HG02759 (cell line): ENCODE measurements at regions not wholly inside any gene's neighbourhood (a gene's known extent, or its start where the extent isn't known, plus 50 kb on each side); places are given as distances from the start of the nearest gene placed in this dataset.

Experiments
- ATAC-seq: cut with Tn5 transposase; IDR thresholded peaks from one replicate; pipeline ENCODE4 v1.9.1; 2021; ENCODE audit warnings: mild to moderate bottlenecking, moderate library complexity; ENCODE audit not compliant: unreplicated experiment

DNA sequence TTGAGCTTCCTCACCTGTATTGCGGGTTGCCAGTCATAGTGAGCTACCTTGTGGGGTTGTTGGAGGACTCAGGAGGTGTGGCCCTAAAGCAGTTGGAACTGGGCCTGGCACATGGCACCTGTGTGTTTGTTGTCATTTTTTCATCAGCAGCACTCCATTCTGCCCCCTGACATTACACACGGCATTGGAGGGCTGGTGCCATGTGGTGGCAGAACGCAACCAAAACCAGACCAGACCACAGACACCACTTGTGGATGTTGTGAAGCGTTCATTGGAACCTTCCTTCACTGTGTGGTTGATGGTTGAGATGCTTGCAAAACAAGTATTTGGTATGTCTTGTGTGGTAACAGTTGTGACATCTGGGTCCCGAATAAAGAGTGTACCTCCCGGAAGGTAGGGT, 113.2 kb upstream of the ERCC6L2 start:
- ATAC-seq: no peak

DNA sequence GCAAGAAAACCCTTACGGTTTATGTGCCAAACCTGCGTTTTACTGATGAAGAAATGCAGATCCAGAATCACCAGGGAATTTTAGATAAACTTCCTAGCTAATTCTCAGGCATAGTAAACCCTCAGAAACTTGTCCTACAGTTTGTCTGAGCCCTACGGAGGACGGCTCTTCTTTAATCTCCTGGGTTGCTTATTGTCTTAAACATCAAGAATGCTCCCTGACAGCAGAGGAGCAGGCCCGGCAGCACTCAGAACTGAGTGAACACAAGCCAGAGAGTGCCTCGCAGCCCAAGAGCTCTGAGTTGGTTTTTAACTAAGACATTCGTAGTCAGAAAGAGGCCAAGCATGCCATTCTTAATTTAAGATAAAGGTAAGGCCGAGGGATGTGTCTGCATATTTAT, 114.7 kb upstream of the ERCC6L2 start:
- no peak for ATAC-seq

DNA sequence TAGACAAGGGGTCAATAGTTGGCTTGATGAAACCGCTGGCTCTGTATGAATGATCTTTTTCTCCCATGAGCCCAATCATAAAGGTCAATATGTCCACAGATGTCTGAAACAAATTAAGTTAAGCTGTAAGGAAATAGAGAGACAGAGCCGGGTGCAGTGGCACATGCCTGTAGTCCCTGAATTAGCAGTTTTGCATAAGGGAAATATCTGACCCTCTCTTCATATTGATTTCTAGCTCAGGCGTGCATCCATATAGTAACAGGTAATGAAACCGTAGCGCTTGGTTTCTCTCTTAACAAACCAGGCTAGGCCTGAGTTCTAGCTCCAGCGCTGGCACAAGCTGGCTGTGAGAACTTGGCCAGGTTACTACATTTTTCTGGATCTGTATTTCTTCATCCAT, 118.1 kb upstream of the ERCC6L2 start:
- no peak for ATAC-seq

DNA sequence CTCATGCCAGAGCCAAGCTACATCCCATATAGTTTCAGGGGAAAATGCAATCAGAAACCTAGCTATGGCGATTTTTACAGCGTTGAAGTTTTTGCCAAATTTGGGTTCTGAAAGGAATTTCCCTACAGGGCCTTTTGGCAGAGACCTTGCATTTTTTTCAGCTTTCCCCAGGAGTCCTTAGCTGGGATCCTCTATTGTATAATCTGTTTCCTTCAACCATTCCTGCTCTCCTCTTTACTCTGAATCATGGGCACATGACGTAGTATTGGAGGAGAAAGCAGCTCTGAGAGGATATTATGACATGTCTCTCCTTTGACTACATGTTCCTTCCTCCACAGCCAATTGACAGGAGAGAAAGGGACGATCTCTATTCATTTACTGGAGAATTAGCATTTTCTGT, 118.5 kb upstream of the ERCC6L2 start:
- no peak for ATAC-seq

DNA sequence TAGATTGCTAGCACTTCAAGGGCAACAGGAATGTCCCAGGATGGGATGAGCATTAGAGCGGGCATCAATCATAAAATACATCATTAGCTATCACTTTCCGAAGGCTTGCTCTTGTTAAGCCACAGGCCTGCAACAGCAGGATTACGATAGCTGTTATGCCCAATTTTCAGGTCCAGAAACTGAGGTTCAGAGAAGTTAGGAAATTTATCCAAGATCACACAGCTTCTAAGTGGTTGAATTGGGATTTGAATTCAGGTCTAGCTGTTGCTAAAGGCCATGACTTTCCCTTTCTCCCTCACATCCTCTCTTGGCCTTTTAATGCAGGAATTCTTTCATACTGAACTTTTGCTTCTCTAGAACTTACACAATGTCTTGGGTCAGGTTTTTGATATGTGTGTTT, 119.4 kb upstream of the ERCC6L2 start:
- ATAC-seq: no peak

DNA sequence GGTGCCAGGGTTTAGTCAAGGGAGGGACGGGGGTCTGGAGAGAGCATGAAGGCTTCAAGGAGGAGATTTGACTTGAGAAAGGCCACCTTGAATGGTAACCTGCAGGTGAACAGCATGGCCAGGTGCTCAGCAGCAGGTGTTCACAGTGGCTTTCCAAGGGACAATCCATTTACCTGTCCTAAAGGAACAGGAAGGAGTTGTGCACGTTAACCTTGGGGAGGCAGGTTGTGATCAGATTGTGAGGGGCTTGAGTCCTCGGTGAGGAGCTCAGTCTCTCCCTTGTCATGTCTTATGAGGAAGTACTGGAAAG, 120.1 kb upstream of the ERCC6L2 start:
- no peak for ATAC-seq

DNA sequence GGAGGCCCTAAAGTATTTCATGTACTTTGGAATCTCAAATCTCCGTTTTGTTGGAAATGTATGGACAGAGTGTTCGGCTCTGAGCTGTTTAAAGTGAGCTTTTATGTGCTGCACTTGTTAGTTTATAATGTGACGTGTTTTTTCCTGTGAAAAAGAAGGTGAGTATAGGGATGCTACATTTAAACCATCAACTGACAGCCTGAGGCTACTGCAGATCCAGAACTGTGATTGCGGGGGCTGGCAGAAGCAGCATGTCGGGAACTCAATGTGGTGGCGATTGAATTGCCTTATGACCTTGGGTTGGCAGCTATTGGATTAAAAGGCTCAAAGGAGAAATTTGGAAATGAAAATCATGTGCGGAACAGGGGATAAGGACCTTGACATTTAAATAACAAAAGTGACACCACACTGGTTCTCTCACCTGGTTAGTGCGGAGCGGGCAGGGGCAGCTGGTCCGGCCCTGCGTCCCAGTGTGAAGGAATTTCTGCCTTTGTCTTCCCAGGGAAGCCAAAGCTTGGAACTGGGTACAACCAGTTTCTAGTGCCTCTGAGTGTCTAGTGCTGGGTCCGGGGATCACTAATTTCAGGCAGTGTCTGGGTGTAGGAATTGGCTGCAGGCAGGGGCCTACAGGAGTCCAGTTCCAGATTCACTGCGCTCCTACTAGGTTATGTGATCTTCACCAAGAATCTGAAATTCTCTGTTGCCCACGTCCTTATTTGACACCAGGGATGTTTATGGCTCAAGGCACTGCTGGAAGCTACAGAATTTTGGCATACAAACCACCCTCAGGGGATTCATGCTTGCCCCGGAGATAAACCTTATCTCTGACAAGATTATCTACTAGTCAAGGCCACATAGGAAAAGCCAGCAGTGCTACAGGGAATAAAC, 120.7 kb upstream of the ERCC6L2 start:
- no peak for ATAC-seq

DNA sequence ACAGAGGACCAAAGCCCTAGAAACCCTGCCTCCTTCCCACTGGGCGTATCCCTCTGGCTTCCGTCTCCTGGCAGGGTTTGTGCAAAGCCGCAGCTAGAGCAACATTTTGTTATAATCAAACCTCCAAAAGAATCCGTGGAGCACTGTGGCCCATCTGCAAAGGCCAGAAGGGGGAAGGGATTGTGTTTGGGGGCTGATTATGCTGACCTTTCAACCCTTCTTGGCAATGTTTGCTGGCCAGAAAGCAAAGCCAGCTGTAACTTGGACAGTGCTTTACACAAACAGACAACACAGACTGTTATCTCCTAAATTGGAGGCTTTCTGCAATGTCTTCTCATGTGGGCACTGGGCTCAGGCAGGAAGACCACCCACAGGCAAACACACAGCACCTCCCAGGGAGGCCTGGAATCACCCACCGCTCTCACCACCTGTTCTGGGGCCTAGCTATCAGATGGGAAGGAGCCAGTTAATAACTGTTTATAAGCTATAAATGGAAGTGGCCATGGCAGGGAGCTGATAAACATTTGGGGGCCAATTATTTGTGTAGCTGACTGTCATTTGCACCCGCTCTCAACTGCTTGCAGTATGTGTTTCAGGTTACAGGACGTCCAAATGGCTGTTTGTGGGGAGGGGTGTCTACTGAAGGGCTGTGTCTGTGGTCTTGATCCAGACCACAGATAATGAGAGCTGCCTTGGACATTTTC, 121.6 kb upstream of the ERCC6L2 start:
- ATAC-seq: no peak

DNA sequence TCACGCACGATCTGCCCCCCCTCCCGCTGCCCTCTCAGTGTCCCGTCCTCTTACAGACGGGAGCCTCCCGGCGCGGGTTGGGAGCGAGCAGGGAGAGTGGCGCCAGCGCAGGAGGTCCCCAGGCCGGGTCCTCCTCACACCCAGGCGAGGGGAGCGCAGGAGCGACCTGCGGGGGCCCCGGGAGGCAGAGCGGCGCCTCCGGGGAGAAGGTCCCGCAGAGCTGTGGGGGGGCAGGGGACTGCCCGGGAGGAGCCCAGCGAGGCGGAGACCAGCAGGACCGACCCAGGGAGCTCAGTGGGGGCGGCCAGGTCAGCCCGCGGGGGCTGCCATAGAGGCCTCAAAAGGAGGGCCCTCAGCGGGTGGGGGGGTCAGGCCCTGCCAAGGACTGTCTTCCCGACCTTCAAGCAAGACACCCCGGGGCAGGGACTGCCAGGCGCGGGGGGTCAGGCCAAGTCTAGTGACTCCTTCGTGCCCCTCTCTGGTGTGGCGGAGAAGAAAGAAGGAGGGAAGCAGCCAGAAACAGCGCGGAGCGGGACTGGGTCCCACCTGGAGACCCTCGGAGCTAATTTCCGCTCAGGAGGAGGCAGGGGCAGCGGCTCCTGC, 123.3 kb upstream of the ERCC6L2 start:
- ATAC-seq: no peak

DNA sequence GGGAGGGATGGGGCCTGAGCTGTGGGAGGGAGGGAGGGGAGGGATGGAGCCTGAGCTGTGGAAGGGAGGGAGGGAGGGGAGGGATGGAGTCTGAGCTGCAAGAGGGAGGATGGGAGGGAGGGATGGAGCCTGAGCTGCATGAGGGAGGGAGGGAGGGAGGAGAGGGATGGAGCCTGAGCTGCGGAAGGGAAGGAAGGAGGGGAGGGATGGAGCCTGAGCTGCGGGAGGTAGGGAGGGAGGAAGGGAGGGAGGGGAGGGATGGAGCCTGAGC, 124.0 kb upstream of the ERCC6L2 start:
- ATAC-seq: no peak

DNA sequence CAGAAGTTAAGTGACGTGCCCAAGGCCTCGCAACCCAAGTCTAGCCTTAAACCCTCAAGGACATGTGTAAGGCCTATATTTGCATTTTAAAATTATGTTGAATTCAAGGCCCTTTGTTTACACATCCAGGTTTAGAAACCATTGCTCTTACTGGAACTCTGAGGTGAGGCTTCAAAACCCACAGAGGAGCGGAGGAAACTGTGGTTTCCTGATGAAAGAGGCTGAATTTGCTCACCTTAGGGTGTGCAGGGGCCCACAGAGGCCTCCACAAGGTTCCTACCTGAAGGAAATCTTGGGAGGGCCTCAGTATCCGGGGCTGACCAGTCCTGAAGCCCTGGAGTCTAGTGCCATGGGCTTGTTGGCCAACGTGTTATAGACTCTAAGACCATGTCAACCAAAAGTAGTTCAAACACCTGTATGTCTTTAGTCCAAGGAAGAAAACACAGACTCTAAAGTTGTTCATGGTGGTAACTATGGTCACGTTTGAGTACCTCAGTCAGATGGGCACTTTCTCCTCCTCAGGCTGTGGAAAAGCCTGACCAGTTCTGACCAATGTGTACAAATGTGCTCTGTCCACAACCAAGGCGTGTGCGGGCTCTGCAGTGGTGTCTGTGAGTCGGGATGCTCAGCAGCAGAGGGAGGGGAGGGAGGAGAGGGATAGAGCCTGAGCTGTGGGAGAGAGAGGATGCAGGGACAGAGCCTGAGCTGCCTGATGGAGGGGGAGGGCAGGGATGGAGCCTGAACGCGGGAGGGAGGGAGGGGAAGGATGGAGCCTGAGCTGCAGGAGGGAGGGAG, 124.6 kb upstream of the ERCC6L2 start:
- no peak for ATAC-seq

DNA sequence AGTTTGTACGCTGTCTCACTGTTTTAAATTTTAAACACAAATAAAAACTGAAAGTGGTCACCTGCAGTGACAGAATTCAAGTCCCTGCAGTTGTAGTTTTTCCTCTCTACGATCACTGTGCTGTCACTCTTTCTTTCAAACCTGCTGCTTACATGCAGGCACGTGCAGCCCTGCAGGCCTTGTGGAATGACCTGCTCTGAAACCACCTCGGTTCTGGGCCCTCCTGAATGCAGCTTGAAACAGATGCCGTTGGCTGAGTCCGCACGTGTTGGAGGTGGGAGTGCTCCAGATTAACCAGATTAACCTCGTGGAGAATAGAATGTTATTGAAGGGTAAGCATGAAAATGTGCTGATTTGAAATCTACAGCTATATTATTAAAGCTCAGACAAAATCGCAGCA, 126.0 kb upstream of the ERCC6L2 start:
- no peak for ATAC-seq

DNA sequence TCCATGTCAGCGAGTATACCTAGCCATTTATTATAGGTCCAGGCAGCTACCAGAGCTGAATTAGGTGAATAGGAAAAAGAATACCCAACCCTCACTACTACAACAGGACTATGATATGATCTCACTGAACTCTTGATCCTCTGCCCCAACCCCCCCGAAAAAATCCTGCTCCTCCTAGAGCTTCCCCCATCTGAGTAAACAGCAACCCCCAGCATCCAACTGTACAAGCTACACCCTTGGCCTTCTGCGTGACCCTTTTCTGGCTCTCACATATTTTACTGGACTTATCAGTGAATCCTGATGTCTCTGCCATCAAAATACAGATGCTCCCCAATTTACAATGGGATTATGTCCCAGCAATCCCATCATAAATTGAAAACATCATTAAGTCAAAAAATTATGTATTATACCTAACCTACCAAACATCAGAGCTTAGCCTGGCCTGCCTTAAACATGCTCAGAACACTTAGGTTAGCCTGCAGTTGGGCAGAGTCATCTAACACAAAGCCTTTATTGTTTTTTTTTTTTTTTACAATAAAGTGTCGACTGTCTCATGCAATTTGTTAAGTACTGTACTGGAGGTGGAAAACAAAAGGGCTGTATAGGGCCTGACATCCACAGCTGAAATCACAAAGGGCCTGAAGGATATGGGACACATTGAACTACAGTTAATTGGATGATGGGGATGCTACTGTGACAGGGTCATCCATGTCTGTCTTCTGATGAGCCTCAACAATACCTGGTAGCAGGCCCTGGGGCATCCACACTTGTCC, 128.9 kb upstream of the ERCC6L2 start:
- ATAC-seq: no peak

DNA sequence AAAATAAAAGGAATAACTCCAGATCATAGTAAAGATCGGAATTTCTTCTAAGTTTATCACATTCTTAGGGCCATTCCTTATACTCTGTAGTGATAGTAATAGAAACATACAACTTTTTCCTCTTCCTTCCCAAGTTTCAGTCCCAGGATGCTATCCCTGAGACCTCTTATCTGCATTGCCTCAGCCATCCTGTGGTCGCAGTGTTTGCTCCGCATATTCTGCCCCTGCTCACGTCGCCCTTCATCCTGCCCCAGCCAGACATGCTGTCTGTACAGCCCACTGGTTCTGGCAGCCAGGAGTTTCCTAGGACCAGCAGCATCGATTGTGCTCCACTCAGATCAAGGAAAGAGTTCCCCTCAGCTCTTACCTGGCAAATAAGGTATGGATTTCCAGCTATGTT, 132.7 kb upstream of the ERCC6L2 start:
- ATAC-seq: no peak

DNA sequence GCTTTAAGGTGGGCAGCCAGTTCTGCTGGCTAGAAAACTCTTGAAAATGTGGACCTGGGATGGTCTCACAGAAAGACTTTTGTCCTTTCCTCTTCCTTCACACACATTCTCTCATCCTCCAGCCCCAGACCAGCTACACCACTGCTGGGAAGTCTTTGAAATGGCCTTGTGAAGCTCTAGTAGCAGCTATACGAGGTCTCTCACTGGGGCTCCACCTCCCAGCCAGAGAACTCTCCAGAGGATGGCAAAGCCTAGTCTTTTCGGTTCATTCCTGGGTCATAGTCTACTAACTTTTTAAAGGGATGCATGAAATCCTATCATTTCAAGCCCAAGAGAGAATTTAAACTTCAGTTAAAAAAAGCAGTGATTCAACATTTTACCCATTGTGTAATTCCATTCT, 133.9 kb upstream of the ERCC6L2 start:
- ATAC-seq: no peak

DNA sequence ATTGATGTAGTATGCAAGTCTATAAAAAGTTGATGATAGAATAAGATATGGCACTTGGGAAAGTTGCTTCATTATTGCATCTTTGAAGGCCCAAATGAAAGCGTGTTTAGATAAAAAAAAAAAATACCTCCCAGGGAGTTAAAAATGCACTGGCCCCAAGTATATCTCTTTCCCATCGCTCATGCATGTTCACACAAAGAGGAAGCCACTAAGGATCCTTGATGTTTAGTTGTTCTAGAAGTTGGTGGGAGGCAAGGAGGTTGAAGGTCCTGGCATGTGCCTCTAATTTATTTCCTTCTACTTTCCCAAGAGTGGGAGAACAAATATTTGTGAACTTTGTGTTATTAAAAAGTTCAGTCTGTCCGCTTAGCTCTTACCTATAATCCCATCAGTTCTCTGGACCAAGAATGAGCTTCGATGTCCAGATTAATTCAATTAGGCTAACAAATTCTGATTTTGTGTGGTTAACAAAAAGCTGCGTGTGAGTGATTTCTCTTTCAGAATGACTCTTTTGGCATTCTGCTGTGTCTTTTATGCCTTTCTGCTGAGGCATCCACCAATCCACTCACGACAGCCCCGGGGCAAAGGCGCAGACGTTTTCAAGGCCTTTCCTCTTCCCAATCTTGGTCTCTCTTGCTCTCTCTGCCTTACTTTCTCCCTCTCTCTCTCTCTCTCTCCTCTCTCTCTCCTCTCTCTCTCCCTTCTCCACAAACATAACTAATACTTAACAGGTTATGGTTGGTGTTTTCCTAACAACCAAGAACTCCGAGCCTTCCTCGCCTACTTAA, 135.1 kb upstream of the ERCC6L2 start:
- no peak for ATAC-seq

DNA sequence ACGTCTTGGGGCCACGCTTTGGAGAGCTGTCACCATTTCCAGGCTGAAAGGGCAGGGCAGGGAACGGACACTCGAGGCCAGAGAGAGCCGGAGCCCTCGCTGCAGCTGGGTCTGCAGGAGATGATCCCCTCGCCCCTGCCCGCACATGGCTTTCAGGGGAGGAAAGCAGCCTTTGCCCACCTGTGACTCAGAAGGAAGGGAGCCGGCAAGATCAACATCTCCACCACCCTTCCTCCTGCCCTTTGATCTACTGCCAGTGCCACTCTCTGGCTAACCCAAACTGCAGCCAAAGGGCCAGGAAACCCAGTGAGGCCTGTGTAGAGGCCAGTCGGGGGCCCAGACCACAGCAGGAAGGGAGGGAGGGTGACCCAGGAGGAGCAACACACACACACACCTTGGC, 137.1 kb upstream of the ERCC6L2 start:
- no peak for ATAC-seq

DNA sequence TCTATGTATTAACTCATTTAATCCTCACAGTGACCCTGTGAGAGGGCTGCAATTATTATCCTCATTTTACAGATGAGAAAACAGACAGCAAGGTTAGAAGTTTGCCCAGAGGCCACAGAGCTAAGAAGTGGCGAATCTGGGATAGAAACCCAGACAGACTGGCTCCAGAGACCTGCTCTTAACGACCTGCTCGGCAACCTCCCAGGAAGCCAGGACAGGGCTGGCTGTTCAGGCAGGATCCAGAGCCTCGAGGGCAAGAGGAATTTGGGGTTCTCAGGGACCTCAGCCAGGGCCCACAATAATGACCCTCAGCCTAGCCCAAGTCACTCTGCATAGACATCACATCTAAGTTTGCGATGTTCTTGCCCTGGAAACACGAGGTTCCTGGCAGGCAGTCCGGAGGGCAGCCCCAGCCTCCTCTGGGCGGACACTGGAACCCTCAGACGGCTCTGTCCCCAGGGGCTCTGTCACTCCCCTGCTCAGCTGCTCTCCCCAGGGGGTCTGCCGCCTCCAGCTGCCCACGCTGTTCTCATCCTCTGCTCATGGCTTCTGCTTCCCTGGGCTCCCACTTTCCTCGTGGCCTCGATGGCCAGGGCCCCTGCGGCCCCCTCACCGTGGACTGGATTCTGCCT, 138.5 kb upstream of the ERCC6L2 start:
- no peak for ATAC-seq

DNA sequence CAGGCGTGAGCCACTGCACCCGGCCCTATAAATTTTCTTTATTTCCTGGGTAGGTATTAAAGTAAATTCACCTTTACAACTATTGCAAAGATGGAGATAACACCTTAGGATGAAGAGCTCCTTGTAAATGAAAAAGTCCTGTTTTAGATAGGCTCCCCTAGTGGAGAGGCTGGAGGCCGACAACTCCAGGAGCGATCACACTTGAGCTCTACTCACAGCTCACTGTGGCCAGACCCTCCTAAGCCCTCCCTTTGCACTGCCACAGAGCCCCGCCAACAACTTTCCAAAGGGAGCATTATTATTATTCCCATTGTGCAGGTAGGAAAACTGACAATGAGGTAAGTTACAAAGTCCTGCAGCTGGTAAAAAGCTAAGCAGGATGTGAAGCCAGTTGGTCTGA, 139.1 kb upstream of the ERCC6L2 start:
- ATAC-seq: no peak

DNA sequence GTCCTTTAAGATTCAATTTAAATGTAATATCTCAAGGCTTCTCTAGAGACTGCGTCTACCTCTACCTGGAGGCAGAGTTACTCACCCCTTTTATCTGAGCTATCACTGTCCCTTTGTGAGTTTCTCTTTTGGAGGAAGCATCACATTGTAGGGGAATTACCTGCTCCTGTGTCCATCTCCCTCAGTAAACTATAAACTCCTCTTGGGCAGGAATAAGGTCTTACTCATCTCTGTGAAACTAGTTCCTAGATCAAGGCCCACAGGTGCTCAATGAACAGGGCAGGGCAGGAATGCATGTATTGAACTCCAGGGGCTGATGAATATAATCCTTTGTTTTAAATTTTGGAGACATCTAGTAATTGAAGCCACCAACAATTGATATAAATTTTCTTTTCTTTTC, 139.8 kb upstream of the ERCC6L2 start:
- ATAC-seq: no peak
